H1 (cell line): ENCODE measurements at regions not wholly inside any gene's neighbourhood (a gene's known extent, or its start where the extent isn't known, plus 50 kb on each side); places are given as distances from the start of the nearest gene placed in this dataset.

Experiments used
- CTCF ChIA-PET: fragments of 300-600 bp; sonication (Branson Sonifier 250); formaldehyde crosslinking; loops from one replicate; lab custom pipeline; 2021; ENCODE audit not compliant: partially characterized antibody; lab: Charles Lee
- POLR2A ChIA-PET: fragments of 300-600 bp; sonication (Branson Sonifier 250); formaldehyde crosslinking; loops from one replicate; lab custom pipeline; 2021; ENCODE audit warnings: inconsistent platforms; ENCODE audit not compliant: partially characterized antibody; lab: Charles Lee
- DNase-seq, 2 experiments: peaks; one replicate each; pipeline versions ENCODE4 v3.0.0 to v3.0.0-alpha.2; 2010 to 2022; ENCODE audit warnings: low spot score in 2 of 2, low read depth in 1 of 2, mixed read lengths in 1 of 2
- FAIRE-seq: peaks from 2 replicates; lab custom pipeline; 2011; peaks lifted over from hg19 to GRCh38; lab: Jason Lieb, UNC
- H2AFZ ChIP-seq: 2 replicates; pipeline ENCODE4 v1.8.1; 2012; ENCODE audit warnings: low read length, inconsistent platforms
- H2AK5ac ChIP-seq: 2 replicates; pipeline ENCODE4 v1.6.1; 2013; ENCODE audit warnings: low read depth, low read length
- H2BK120ac ChIP-seq: replicated peaks from 2 replicates; pipeline ENCODE3; 2013; ENCODE audit warnings: low read depth, low read length, inconsistent platforms
- H2BK12ac ChIP-seq: 2 replicates; pipeline ENCODE4 v1.6.1; 2013; ENCODE audit warnings: low read depth, low read length
- H2BK15ac ChIP-seq: 2 replicates; pipeline ENCODE4 v1.6.1; 2013; ENCODE audit warnings: low read length
- H2BK20ac ChIP-seq: 2 replicates; pipeline ENCODE4 v1.6.1; 2013; ENCODE audit warnings: low read length
- H2BK5ac ChIP-seq: 2 replicates; pipeline ENCODE4 v1.6.1; 2013; ENCODE audit warnings: low read depth, low read length
- H3K14ac ChIP-seq: 2 replicates; pipeline ENCODE4 v1.6.1; 2013; ENCODE audit warnings: inconsistent platforms; ENCODE audit not compliant: insufficient read length
- H3K18ac ChIP-seq: 2 replicates; pipeline ENCODE4 v1.6.1; 2013; ENCODE audit warnings: low read length; ENCODE audit errors: extremely low read depth
- H3K23ac ChIP-seq: 2 replicates; pipeline ENCODE4 v1.6.1; 2013; ENCODE audit warnings: inconsistent platforms; ENCODE audit not compliant: insufficient read length
- H3K23me2 ChIP-seq: 2 replicates; pipeline ENCODE4 v1.6.1; 2013; ENCODE audit warnings: low read depth, low read length
- H3K27ac ChIP-seq: 2 replicates; pipeline ENCODE4 v1.6.1; 2011; ENCODE audit warnings: low read depth, low read length, inconsistent platforms
- H3K27me3 ChIP-seq, 4 experiments: replicated peaks in 1 of 4; 1 replicate in 1 of 4; 2 replicates in 3 of 4; pipeline versions ENCODE4 v1.6.1 to v1.8.1; 2011 to 2013; ENCODE audit warnings: low read length in 3 of 4, mild to moderate bottlenecking in 3 of 4, inconsistent platforms in 2 of 4, mixed read lengths in 2 of 4, moderate library complexity in 1 of 4; ENCODE audit not compliant: control insufficient read depth in 3 of 4, insufficient read depth in 3 of 4; ENCODE audit errors: extremely low read depth in 1 of 4
- H3K36me3 ChIP-seq, 4 experiments: 2 replicates each; pipeline versions ENCODE4 v1.6.1 to v1.8.1; 2011 to 2013; ENCODE audit warnings: mild to moderate bottlenecking in 4 of 4, low read length in 3 of 4, moderate library complexity in 2 of 4, control low read depth in 1 of 4, inconsistent platforms in 1 of 4; ENCODE audit not compliant: insufficient read depth in 4 of 4, control insufficient read depth in 2 of 4
- H3K4ac ChIP-seq: replicated peaks from 2 replicates; pipeline ENCODE3; 2013; ENCODE audit warnings: low read length, low read depth, mixed read lengths, inconsistent platforms; ENCODE audit not compliant: insufficient read length
- H3K4me1 ChIP-seq, 4 experiments: replicated peaks in 1 of 4; 1 replicate in 1 of 4; 2 replicates in 3 of 4; pipeline versions ENCODE4 v1.6.1 to v1.8.1; 2011 to 2013; ENCODE audit warnings: low read length in 3 of 4, inconsistent platforms in 2 of 4, mixed read lengths in 1 of 4; ENCODE audit not compliant: insufficient read depth in 4 of 4, control insufficient read depth in 3 of 4
- H3K4me2 ChIP-seq, 2 experiments: 2 replicates each; pipeline versions ENCODE4 v1.6.1 to v1.8.1; 2011 to 2013; ENCODE audit warnings: low read depth in 2 of 2, low read length in 2 of 2, control low read depth in 1 of 2, inconsistent platforms in 1 of 2, mild to moderate bottlenecking in 1 of 2; ENCODE audit not compliant: insufficient read depth in 1 of 2
- H3K4me3 ChIP-seq, 4 experiments: fragments of 200-600, 300-600 bp in 1 of 4; sonication (generic), shearing (Covaris generic), sonication (Bioruptor Twin) in 1 of 4; 2 replicates each; pipeline versions ENCODE4 v1.5.1 to v1.8.1; 2011 to 2016; ENCODE audit warnings: low read length in 4 of 4, low read depth in 3 of 4, control low read depth in 2 of 4, inconsistent platforms in 2 of 4, mild to moderate bottlenecking in 2 of 4, mixed read lengths in 1 of 4, moderate library complexity in 1 of 4; ENCODE audit not compliant: insufficient read depth in 2 of 4; ENCODE audit errors: extremely low read depth in 1 of 4
- H3K56ac ChIP-seq: replicated peaks from 2 replicates; pipeline ENCODE3; 2013; ENCODE audit warnings: low read depth, mild to moderate bottlenecking, mixed read lengths, low read length, inconsistent platforms; ENCODE audit not compliant: insufficient read length
- H3K79me1 ChIP-seq: 2 replicates; pipeline ENCODE4 v1.6.1; 2013; ENCODE audit warnings: low read depth, low read length, control low read depth
- H3K79me2 ChIP-seq, 2 experiments: 2 replicates each; pipeline versions ENCODE4 v1.6.1 to v1.8.1; 2012 to 2013; ENCODE audit warnings: low read length in 2 of 2, mild to moderate bottlenecking in 2 of 2, inconsistent platforms in 1 of 2; ENCODE audit not compliant: insufficient read depth in 2 of 2, control insufficient read depth in 1 of 2
- H3K9ac ChIP-seq, 4 experiments: replicated peaks in 1 of 4; 1 replicate in 1 of 4; 2 replicates in 3 of 4; pipeline versions ENCODE4 v1.6.1 to v1.8.1; 2011 to 2013; ENCODE audit warnings: low read depth in 3 of 4, low read length in 3 of 4, control low read depth in 2 of 4, mild to moderate bottlenecking in 2 of 4, moderate library complexity in 2 of 4, inconsistent platforms in 1 of 4; ENCODE audit errors: extremely low read depth in 1 of 4
- H3K9me3 ChIP-seq, 2 experiments: 2 replicates each; pipeline versions ENCODE4 v1.6.1 to v1.8.1; 2012 to 2013; ENCODE audit warnings: mild to moderate bottlenecking in 2 of 2, moderate library complexity in 2 of 2, control low read depth in 1 of 2, inconsistent platforms in 1 of 2, low read depth in 1 of 2, low read length in 1 of 2, mixed read lengths in 1 of 2; ENCODE audit not compliant: insufficient read depth in 2 of 2
- H4K20me1 ChIP-seq, 2 experiments: replicated peaks in 1 of 2; 2 replicates each; pipeline versions ENCODE3 to v1.8.1; 2011 to 2013; ENCODE audit warnings: inconsistent platforms in 2 of 2, low read length in 2 of 2, mild to moderate bottlenecking in 1 of 2; ENCODE audit not compliant: insufficient read depth in 2 of 2, control insufficient read depth in 1 of 2
- H4K5ac ChIP-seq: 2 replicates; pipeline ENCODE4 v1.6.1; 2013; ENCODE audit warnings: low read length, low read depth, mixed read lengths, inconsistent platforms; ENCODE audit not compliant: insufficient read length
- H4K8ac ChIP-seq: 2 replicates; pipeline ENCODE4 v1.8.0; 2013; ENCODE audit warnings: mild to moderate bottlenecking, moderate library complexity, low read length, inconsistent platforms; ENCODE audit not compliant: insufficient read depth; ENCODE audit errors: extremely low read depth
- H4K91ac ChIP-seq: replicated peaks from 2 replicates; pipeline ENCODE3; 2013; ENCODE audit warnings: low read length, mixed read lengths, inconsistent platforms; ENCODE audit not compliant: insufficient read length
- CEBPB ChIP-seq: IDR thresholded peaks from 2 replicates; pipeline ENCODE4 v1.6.1; 2012; ENCODE audit warnings: low read depth, low read length
- CHD2 ChIP-seq: IDR thresholded peaks from 2 replicates; pipeline ENCODE4 v1.6.1; 2012; ENCODE audit warnings: low read length, improper control_type of control experiment
- EGR1 ChIP-seq: IDR thresholded peaks from 2 replicates; pipeline ENCODE4 v1.6.1; 2011; ENCODE audit warnings: low read depth, low read length, borderline replicate concordance
- HDAC2 ChIP-seq, 2 experiments: fragments of 300-600 bp in 1 of 2; sonication (generic) in 1 of 2; IDR thresholded peaks; 2 replicates each; pipeline ENCODE4 v1.6.1; 2011 to 2012; ENCODE audit warnings: low read depth in 2 of 2, low read length in 2 of 2, mild to moderate bottlenecking in 2 of 2, moderate library complexity in 2 of 2, borderline replicate concordance in 1 of 2, inconsistent platforms in 1 of 2
- JUND ChIP-seq: IDR thresholded peaks from 2 replicates; pipeline ENCODE4 v1.6.1; 2011; ENCODE audit warnings: mild to moderate bottlenecking, improper control_type of control experiment, low read length
- MAFK ChIP-seq: IDR thresholded peaks from 2 replicates; pipeline ENCODE4 v1.6.1; 2012; ENCODE audit warnings: low read depth, mild to moderate bottlenecking, improper control_type of control experiment, low read length
- POLR2AphosphoS5 ChIP-seq: IDR thresholded peaks from 2 replicates; pipeline ENCODE4 v1.6.1; 2011; ENCODE audit warnings: low read depth, low read length
- RFX5 ChIP-seq: IDR thresholded peaks from 2 replicates; pipeline ENCODE4 v1.6.1; 2011; ENCODE audit warnings: low read depth, low read length, improper control_type of control experiment, borderline replicate concordance
- RNF2 ChIP-seq: fragments of 200-900, 300-1000 bp; sonication (generic); IDR thresholded peaks from 2 replicates; pipeline ENCODE4 v1.7.1; 2016; ENCODE audit warnings: borderline replicate concordance, low read depth, mild to moderate bottlenecking, antibody characterized with exemption, low read length; ENCODE audit not compliant: poor library complexity, severe bottlenecking; ENCODE audit errors: missing control alignments
- SP1 ChIP-seq: IDR thresholded peaks from 2 replicates; pipeline ENCODE4 v1.6.1; 2011; ENCODE audit warnings: low read depth, low read length
- TAF1 ChIP-seq: IDR thresholded peaks from 2 replicates; pipeline ENCODE4 v1.6.1; 2011; ENCODE audit warnings: mild to moderate bottlenecking, low read depth, low read length
- WGBS, 2 experiments: shearing (Covaris generic) in 1 of 2; methylation state at CpG; one replicate each; pipeline versions ENCODE4 v1.1.6 to v1.1.7; 2013 to 2015; ENCODE audit warnings: low lambda C conversion rate in 2 of 2, mixed read lengths in 2 of 2, inconsistent platforms in 1 of 2, low coverage in 1 of 2, missing lambda C conversion rate in 1 of 2; ENCODE audit not compliant: insufficient replicate concordance in 2 of 2, insufficient coverage in 1 of 2, insufficient read length in 1 of 2; ENCODE audit errors: extremely low coverage in 1 of 2, missing lambda C conversion rate in 1 of 2; 5-methylcytosine and 5-hydroxymethylcytosine counted together
- TF ChIP-seq, protein P1 (sequence below): IDR thresholded peaks from 2 replicates; pipeline ENCODE4 v1.6.1; 2012; ENCODE audit warnings: inconsistent platforms
- TF ChIP-seq, protein P2 (sequence below): IDR thresholded peaks from 2 replicates; pipeline ENCODE4 v1.6.1; 2011; ENCODE audit warnings: low read length, improper control_type of control experiment

DNA sequence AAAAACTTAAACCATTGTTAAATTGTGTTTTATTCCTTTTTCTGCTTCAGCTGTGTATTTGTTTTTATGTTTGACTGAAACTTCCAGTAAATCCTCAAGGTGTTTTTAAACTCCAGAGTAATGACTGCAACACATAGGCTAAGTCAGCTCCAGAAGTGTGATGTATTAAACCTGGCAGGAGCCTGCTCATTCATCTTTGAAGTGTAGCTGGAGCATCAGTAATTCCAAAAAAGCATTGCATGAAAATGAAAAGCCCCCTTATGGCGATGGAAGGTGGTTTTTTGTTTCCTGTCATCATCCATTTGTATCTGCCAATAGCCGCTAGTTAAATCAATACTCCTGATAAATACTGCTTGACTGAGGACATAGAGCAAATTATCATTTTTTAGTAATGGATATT, 474.2 kb upstream of the ADAMTS16 start:
- no peak overlapping the region for H3K56ac ChIP-seq
- H4K91ac ChIP-seq = no peak overlapping the region
- no peak overlapping the region for H3K27ac ChIP-seq
- CTCF ChIA-PET = interaction anchor here (0.9 to 1.2 kb wide), 2 partner anchors 10 to 25 kb away, joined by 3 to 4 read pairs; no protein-coding TSS in a partner anchor
- no peak overlapping the region for H4K8ac ChIP-seq
- no peaks in the 10 kb centered on the region for H3K27me3 ChIP-seq
- H2AK5ac ChIP-seq = no peak overlapping the region
- POLR2A ChIA-PET = no interaction called here
- peaks cover 2% of the 10 kb centered on the region; the same call in 1 of the 2 replicates for H3K23me2 ChIP-seq
- no peak overlapping the region for H3K4ac ChIP-seq
- no peak overlapping the region for H4K5ac ChIP-seq
- no peak overlapping the region for H2BK20ac ChIP-seq
- no peak overlapping the region for H2BK12ac ChIP-seq
- H3K36me3 ChIP-seq = no peaks in the 10 kb centered on the region
- H2BK120ac ChIP-seq = no peak overlapping the region
- H3K79me1 ChIP-seq = no peaks in the 10 kb centered on the region; the same call in 1 of the 2 replicates
- H3K23ac ChIP-seq = no peak overlapping the region
- H3K14ac ChIP-seq = no peak overlapping the region
- FAIRE-seq = no peak
- H3K4me1 ChIP-seq = no peaks in the 10 kb centered on the region
- no peak overlapping the region for H3K4me3 ChIP-seq
- DNase-seq = no peak
- H3K4me2 ChIP-seq = no peak overlapping the region
- no peaks in the 10 kb centered on the region for H3K9me3 ChIP-seq
- H3K9ac ChIP-seq = no peak overlapping the region
- H2BK15ac ChIP-seq = no peak overlapping the region
- 87% methylated on average over 2 of the region's 2 CpGs; no CpG with 5 or more reads in 1 of the 2 experiments for WGBS, 2 experiments
- no peak overlapping the region for H3K18ac ChIP-seq
- H4K20me1 ChIP-seq = no peaks in the 10 kb centered on the region
- H3K79me2 ChIP-seq = no peaks in the 10 kb centered on the region
- H2AFZ ChIP-seq = no peak overlapping the region
- no peak overlapping the region for H2BK5ac ChIP-seq
- TF ChIP-seq HDAC2 (IDR thresholded peaks at IDR 0.05; ENCODE audit: borderline replicate concordance in 1 of 2, low read depth in 2 of 2, low read length in 2 of 2) = no peak
- TF ChIP-seq EGR1 = no peak
- TF ChIP-seq TAF1 = no peak
- TF ChIP-seq POLR2AphosphoS5 = no peak
- TF ChIP-seq SP1 = no peak
- no peak for TF ChIP-seq RFX5
- TF ChIP-seq CHD2 = no peak
- no peak for TF ChIP-seq JUND
- TF ChIP-seq CEBPB = no peak
- no peak for TF ChIP-seq RNF2
- TF ChIP-seq, protein P1, sequence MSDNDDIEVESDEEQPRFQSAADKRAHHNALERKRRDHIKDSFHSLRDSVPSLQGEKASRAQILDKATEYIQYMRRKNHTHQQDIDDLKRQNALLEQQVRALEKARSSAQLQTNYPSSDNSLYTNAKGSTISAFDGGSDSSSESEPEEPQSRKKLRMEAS = no peak
- TF ChIP-seq MAFK = no peak
- TF ChIP-seq, protein P2, sequence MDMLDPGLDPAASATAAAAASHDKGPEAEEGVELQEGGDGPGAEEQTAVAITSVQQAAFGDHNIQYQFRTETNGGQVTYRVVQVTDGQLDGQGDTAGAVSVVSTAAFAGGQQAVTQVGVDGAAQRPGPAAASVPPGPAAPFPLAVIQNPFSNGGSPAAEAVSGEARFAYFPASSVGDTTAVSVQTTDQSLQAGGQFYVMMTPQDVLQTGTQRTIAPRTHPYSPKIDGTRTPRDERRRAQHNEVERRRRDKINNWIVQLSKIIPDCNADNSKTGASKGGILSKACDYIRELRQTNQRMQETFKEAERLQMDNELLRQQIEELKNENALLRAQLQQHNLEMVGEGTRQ = no peak
